GM21447 (cell line): ENCODE measurements at regions not wholly inside any gene's neighbourhood (a gene's known extent, or its start where the extent isn't known, plus 50 kb on each side); places are given as distances from the start of the nearest gene placed in this dataset.

Experiments
- ATAC-seq: cut with Tn5 transposase; IDR thresholded peaks from one replicate; pipeline ENCODE4 v1.9.1; 2021; ENCODE audit not compliant: unreplicated experiment

GRCh38 chr1:101664726-101665125 is 332.0 kb downstream of the OLFM3 start:
- ATAC-seq, result no peak

- no peak for ATAC-seq
Measured at GRCh38 chr1:101667761-101668160, 329.0 kb downstream of the OLFM3 start.

- no peak for ATAC-seq
Measured at GRCh38 chr1:101683136-101683535, 313.6 kb downstream of the OLFM3 start.

- ATAC-seq, result no peak
Measured at GRCh38 chr1:101683561-101683960, 313.2 kb downstream of the OLFM3 start.

- no peak for ATAC-seq
Measured at GRCh38 chr1:101697072-101697471, 299.7 kb downstream of the OLFM3 start.

- ATAC-seq, result no peak
Measured at GRCh38 chr1:101698681-101699080, 298.0 kb downstream of the OLFM3 start.

- no peak for ATAC-seq
Measured at GRCh38 chr1:101704895-101705294, 291.8 kb downstream of the OLFM3 start.

- no peak for ATAC-seq
Measured at GRCh38 chr1:101706366-101706765, 290.4 kb downstream of the OLFM3 start.

- ATAC-seq, result no peak
Measured at GRCh38 chr1:101709721-101710120, 287.0 kb downstream of the OLFM3 start.

- no peak for ATAC-seq
Measured at GRCh38 chr1:101713760-101714159, 283.0 kb downstream of the OLFM3 start.

- peak; percentile 50 for ATAC-seq
Measured at GRCh38 chr1:101723415-101723814, 273.3 kb downstream of the OLFM3 start.

GRCh38 chr1:101728029-101728428 is 268.7 kb downstream of the OLFM3 start:
- ATAC-seq, result peak; percentile 83

- no peak for ATAC-seq
Measured at GRCh38 chr1:101730559-101730958, 266.2 kb downstream of the OLFM3 start.

- peak; percentile 54 for ATAC-seq
Measured at GRCh38 chr1:101732261-101732660, 264.5 kb downstream of the OLFM3 start.

GRCh38 chr1:101733340-101733739 is 263.4 kb downstream of the OLFM3 start:
- no peak for ATAC-seq

GRCh38 chr1:101738475-101738874 is 258.3 kb downstream of the OLFM3 start:
- ATAC-seq, result no peak

GRCh38 chr1:101739146-101739545 is 257.6 kb downstream of the OLFM3 start:
- no peak for ATAC-seq

GRCh38 chr1:101739826-101740330 is 256.8 kb downstream of the OLFM3 start:
- ATAC-seq, result no peak

GRCh38 chr1:101741910-101742309 is 254.8 kb downstream of the OLFM3 start:
- no peak for ATAC-seq

- ATAC-seq, result no peak
Measured at GRCh38 chr1:101742509-101742908, 254.2 kb downstream of the OLFM3 start.

GRCh38 chr1:101745551-101746270 is 251.0 kb downstream of the OLFM3 start:
- no peak for ATAC-seq

- ATAC-seq, result no peak
Measured at GRCh38 chr1:101748077-101748476, 248.6 kb downstream of the OLFM3 start.
